GM23338 (cell line): ENCODE measurements at regions not wholly inside any gene's neighbourhood (a gene's known extent, or its start where the extent isn't known, plus 50 kb on each side); places are given as distances from the start of the nearest gene placed in this dataset.

ENCODE experiments used
- ATAC-seq: fragments of 200-7000 bp; cut with Tn5 transposase; 3 replicates; pipeline ENCODE4 v1.9.1; 2020
- DNase-seq: peaks from one replicate; pipeline ENCODE4 v3.0.0-alpha.2; 2015; ENCODE audit warnings: low spot score
- H2AFZ ChIP-seq: fragments of 200-600 bp; sonication (generic); 2 replicates; pipeline ENCODE4 v1.8.0; 2016; ENCODE audit warnings: antibody characterized with exemption, mild to moderate bottlenecking, moderate library complexity
- H3F3A ChIP-seq: fragments of 200-600 bp; sonication (generic); replicated peaks from 2 replicates; pipeline ENCODE4 v1.8.0; 2017; ENCODE audit warnings: antibody characterized with exemption, mixed run types, low read depth
- H3K27ac ChIP-seq: fragments of 200-600 bp; sonication (generic); 2 replicates; pipeline ENCODE4 v1.6.1; 2016; ENCODE audit warnings: low read depth
- H3K27me3 ChIP-seq: fragments of 200-600 bp; sonication (generic); 2 replicates; pipeline ENCODE4 v1.8.0; 2016; ENCODE audit warnings: mild to moderate bottlenecking, mixed run types, moderate library complexity; ENCODE audit not compliant: insufficient read depth
- H3K36me3 ChIP-seq: fragments of 200-600 bp; sonication (generic); 2 replicates; pipeline ENCODE4 v1.8.0; 2016; ENCODE audit warnings: mild to moderate bottlenecking; ENCODE audit not compliant: insufficient read depth
- H3K4me1 ChIP-seq: fragments of 200-600 bp; sonication (generic); 2 replicates; pipeline ENCODE4 v1.8.0; 2016; ENCODE audit warnings: mild to moderate bottlenecking, moderate library complexity; ENCODE audit not compliant: insufficient read depth
- H3K4me2 ChIP-seq: fragments of 200-600 bp; sonication (generic); 2 replicates; pipeline ENCODE4 v1.7.1; 2017; ENCODE audit warnings: mixed run types
- H3K4me3 ChIP-seq: fragments of 200-600 bp; sonication (generic); 2 replicates; pipeline ENCODE4 v1.6.1; 2016; ENCODE audit warnings: mixed run types
- H3K79me2 ChIP-seq: fragments of 200-600 bp; sonication (generic); replicated peaks from 2 replicates; pipeline ENCODE4 v1.8.0; 2017; ENCODE audit warnings: mild to moderate bottlenecking; ENCODE audit not compliant: insufficient read depth
- H3K9me2 ChIP-seq: fragments of 200-600 bp; sonication (generic); 2 replicates; pipeline ENCODE4 v1.8.0; 2017; ENCODE audit not compliant: insufficient read depth
- H4K20me1 ChIP-seq: fragments of 200-600 bp; sonication (generic); replicated peaks from 2 replicates; pipeline ENCODE4 v1.8.0; 2017; ENCODE audit warnings: mild to moderate bottlenecking; ENCODE audit not compliant: insufficient read depth
- H3K27ac Mint-ChIP-seq: 2 replicates; pipeline ENCODE4 v1.8.0; 2020; ENCODE audit warnings: inconsistent platforms, mild to moderate bottlenecking, moderate library complexity, mixed read lengths
- H3K27me3 Mint-ChIP-seq: 3 replicates; pipeline ENCODE4 v1.8.0; 2022; ENCODE audit warnings: low read depth, mild to moderate bottlenecking, moderate library complexity, mixed read lengths, inconsistent platforms; ENCODE audit not compliant: insufficient read depth, poor library complexity
- H3K36me3 Mint-ChIP-seq: 3 replicates; pipeline ENCODE4 v1.8.0; 2021; ENCODE audit warnings: low read depth, mild to moderate bottlenecking, inconsistent platforms, moderate library complexity, mixed read lengths
- H3K4me1 Mint-ChIP-seq: 3 replicates; pipeline ENCODE4 v1.8.0; 2020; ENCODE audit warnings: mild to moderate bottlenecking, inconsistent platforms, mixed read lengths
- H3K4me3 Mint-ChIP-seq: 3 replicates; pipeline ENCODE4 v1.8.0; 2021; ENCODE audit warnings: moderate library complexity, mild to moderate bottlenecking, inconsistent platforms, mixed read lengths
- H3K9me3 Mint-ChIP-seq: 3 replicates; pipeline ENCODE4 v1.8.0; 2020; ENCODE audit warnings: moderate library complexity, mild to moderate bottlenecking, inconsistent platforms, mixed read lengths
- CREB1 ChIP-seq: fragments of 250-450 bp; sonication (Bioruptor Pico); IDR thresholded peaks from 2 replicates; pipeline ENCODE4 v1.5.0; 2020; ENCODE audit warnings: low read depth, mild to moderate bottlenecking, moderate library complexity
- CTCF ChIP-seq, 2 experiments: fragments of 200-600 bp in 1 of 2; sonication (generic) in 1 of 2; conservative IDR thresholded peaks; 2 replicates each; pipeline versions ENCODE4 v1.5.1 to v1.6.1; 2016 to 2017; ENCODE audit warnings: antibody characterized with exemption in 2 of 2, low read depth in 2 of 2, mild to moderate bottlenecking in 2 of 2, moderate library complexity in 1 of 2
- ETS1 ChIP-seq: IDR thresholded peaks from 2 replicates; pipeline ENCODE4 v1.6.1; 2016; ENCODE audit warnings: antibody characterized with exemption
- EZH2 ChIP-seq: fragments of 200-600 bp; sonication (generic); IDR thresholded peaks from one replicate; pipeline ENCODE4 v1.8.0; 2017; ENCODE audit warnings: antibody characterized with exemption, mild to moderate bottlenecking, low read depth; ENCODE audit not compliant: unreplicated experiment
- NANOG ChIP-seq: IDR thresholded peaks from 2 replicates; pipeline ENCODE4 v1.6.1; 2016; ENCODE audit warnings: antibody characterized with exemption, borderline replicate concordance
- POLR2AphosphoS5 ChIP-seq: IDR thresholded peaks from 2 replicates; pipeline ENCODE4 v1.6.1; 2016; ENCODE audit warnings: antibody characterized with exemption, low read depth
- ZNF114 ChIP-seq: fragments of 250-450 bp; sonication (Bioruptor Pico); IDR thresholded peaks from 2 replicates; pipeline ENCODE4 v1.5.0; 2020; ENCODE audit warnings: mild to moderate bottlenecking, moderate library complexity
- ZNF331 ChIP-seq: fragments of 250-450 bp; sonication (Bioruptor Pico); IDR thresholded peaks from 2 replicates; pipeline ENCODE4 v1.5.0; 2020; ENCODE audit warnings: low read depth, mild to moderate bottlenecking, moderate library complexity
- ZNF462 ChIP-seq: fragments of 250-450 bp; sonication (Bioruptor Pico); IDR thresholded peaks from 2 replicates; pipeline ENCODE4 v1.5.0; 2020; ENCODE audit warnings: mild to moderate bottlenecking, moderate library complexity

- no peaks in the 10 kb centered on the region for H3K27me3 ChIP-seq
- H3K27ac Mint-ChIP-seq = no peak overlapping the region
- H3F3A ChIP-seq = no peaks in the 10 kb centered on the region
- H3K4me1 Mint-ChIP-seq = no peaks in the 10 kb centered on the region; the same call in 2 of the 3 replicates
- no peaks in the 10 kb centered on the region for H3K4me1 ChIP-seq
- DNase-seq = no peak
- H3K9me2 ChIP-seq = no peaks in the 10 kb centered on the region
- H4K20me1 ChIP-seq = no peaks in the 10 kb centered on the region
- H3K36me3 Mint-ChIP-seq = no peaks in the 10 kb centered on the region
- no peak overlapping the region for H3K4me3 ChIP-seq
- H3K27ac ChIP-seq = no peak overlapping the region
- H2AFZ ChIP-seq = no peak overlapping the region
- TF ChIP-seq CTCF (conservative IDR thresholded peaks at IDR 0.05; ENCODE audit: low read depth in 2 of 2) (no peak), ZNF331 (CRISPR knock-in tag) (no peak), ETS1 (no peak), ZNF114 (CRISPR knock-in tag) (no peak), NANOG (no peak)
- H3K9me3 Mint-ChIP-seq = no peaks in the 10 kb centered on the region
- peaks cover 9% of the 10 kb centered on the region for H3K27me3 Mint-ChIP-seq
- no peaks in the 10 kb centered on the region for H3K79me2 ChIP-seq
- H3K4me2 ChIP-seq = no peak overlapping the region
- no peaks in the 10 kb centered on the region for H3K36me3 ChIP-seq
- H3K4me3 Mint-ChIP-seq = no peak overlapping the region
- ATAC-seq = no peak
Measured at GRCh38 chr20:1831096-1831495, 64.1 kb upstream of the SIRPA start.

- ATAC-seq = no peak
- no peaks in the 10 kb centered on the region for H3K79me2 ChIP-seq
- Mint-ChIP-seq H3K27ac (no peak overlapping the region), H3K9me3 (no peaks in the 10 kb centered on the region), H3K36me3 (no peaks in the 10 kb centered on the region), H3K4me1 (no peaks in the 10 kb centered on the region; the same call in 2 of the 3 replicates), H3K27me3 (peaks cover 9% of the 10 kb centered on the region), H3K4me3 (no peak overlapping the region)
- H3K27me3 ChIP-seq = no peaks in the 10 kb centered on the region
- H3K4me1 ChIP-seq = no peaks in the 10 kb centered on the region
- H3K27ac ChIP-seq = no peak overlapping the region
- no peaks in the 10 kb centered on the region for H3K36me3 ChIP-seq
- H3F3A ChIP-seq = no peaks in the 10 kb centered on the region
- H3K9me2 ChIP-seq = no peaks in the 10 kb centered on the region
- H2AFZ ChIP-seq = no peak overlapping the region
- no peak overlapping the region for H3K4me3 ChIP-seq
- no peak for DNase-seq
- H4K20me1 ChIP-seq = no peaks in the 10 kb centered on the region
- H3K4me2 ChIP-seq = no peak overlapping the region
- TF ChIP-seq NANOG (no peak), CTCF (conservative IDR thresholded peaks at IDR 0.05; ENCODE audit: low read depth in 2 of 2) (no peak), CREB1 (no peak), ETS1 (no peak), POLR2AphosphoS5 (no peak), EZH2 (no peak), ZNF331 (CRISPR knock-in tag) (no peak), ZNF462 (CRISPR knock-in tag) (no peak)
Measured at GRCh38 chr20:1830240-1830639, 65.0 kb upstream of the SIRPA start.
